LNCaP clone FGC (cell line): ENCODE measurements at regions not wholly inside any gene's neighbourhood (a gene's known extent, or its start where the extent isn't known, plus 50 kb on each side); places are given as distances from the start of the nearest gene placed in this dataset.

Experiments
- DNase-seq: peaks from one replicate; pipeline ENCODE4 v3.0.0-alpha.2; 2011; ENCODE audit warnings: low read depth
- H3K4me3 ChIP-seq: 2 replicates; pipeline ENCODE4 v1.5.1; 2011; ENCODE audit warnings: mild to moderate bottlenecking, low read depth, low read length, control low read depth
- TF ChIP-seq, protein P1 (sequence below): IDR thresholded peaks from 2 replicates; pipeline ENCODE4 v1.5.1; 2012; ENCODE audit warnings: mild to moderate bottlenecking; ENCODE audit not compliant: control insufficient read depth, insufficient read depth; ENCODE audit errors: extremely low read depth

DNA sequence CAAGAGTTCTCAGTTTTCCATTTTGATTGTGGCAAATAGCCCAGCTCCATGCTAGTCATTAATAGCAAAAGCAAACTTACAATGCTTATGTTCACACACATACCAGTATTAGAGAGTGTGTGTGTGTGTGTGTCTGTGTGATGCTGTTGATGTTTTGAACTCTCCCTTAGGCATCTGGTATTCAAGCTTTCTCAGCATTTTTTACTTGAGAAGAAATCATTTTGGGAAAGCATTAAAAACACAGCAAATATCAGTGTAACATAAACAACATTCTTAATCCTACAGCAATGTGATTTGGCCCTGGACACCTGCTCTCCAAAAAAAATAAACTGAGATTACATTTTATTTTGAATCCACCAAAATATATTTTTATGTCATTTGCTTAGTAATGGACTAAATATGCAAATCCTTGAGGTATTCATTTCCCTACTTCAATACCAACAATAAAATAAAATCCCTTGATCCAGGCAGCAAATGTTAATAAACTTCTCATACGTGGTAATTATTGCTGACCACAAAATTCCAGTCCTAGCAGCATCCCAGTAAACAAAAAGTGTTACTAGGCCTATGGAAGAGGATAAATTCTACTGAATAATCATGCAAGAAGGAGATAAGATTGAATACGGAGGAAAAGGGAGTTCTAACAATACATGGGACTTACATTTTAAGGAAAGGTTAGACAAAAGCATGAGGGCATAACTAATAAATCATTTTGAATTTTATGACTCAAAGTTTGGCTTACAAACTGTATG is 249.5 kb upstream of the CLEC14A start:
- no peak overlapping the region for H3K4me3 ChIP-seq
- TF ChIP-seq, protein P1, sequence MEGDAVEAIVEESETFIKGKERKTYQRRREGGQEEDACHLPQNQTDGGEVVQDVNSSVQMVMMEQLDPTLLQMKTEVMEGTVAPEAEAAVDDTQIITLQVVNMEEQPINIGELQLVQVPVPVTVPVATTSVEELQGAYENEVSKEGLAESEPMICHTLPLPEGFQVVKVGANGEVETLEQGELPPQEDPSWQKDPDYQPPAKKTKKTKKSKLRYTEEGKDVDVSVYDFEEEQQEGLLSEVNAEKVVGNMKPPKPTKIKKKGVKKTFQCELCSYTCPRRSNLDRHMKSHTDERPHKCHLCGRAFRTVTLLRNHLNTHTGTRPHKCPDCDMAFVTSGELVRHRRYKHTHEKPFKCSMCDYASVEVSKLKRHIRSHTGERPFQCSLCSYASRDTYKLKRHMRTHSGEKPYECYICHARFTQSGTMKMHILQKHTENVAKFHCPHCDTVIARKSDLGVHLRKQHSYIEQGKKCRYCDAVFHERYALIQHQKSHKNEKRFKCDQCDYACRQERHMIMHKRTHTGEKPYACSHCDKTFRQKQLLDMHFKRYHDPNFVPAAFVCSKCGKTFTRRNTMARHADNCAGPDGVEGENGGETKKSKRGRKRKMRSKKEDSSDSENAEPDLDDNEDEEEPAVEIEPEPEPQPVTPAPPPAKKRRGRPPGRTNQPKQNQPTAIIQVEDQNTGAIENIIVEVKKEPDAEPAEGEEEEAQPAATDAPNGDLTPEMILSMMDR: no peak
- DNase-seq: no peak

DNA sequence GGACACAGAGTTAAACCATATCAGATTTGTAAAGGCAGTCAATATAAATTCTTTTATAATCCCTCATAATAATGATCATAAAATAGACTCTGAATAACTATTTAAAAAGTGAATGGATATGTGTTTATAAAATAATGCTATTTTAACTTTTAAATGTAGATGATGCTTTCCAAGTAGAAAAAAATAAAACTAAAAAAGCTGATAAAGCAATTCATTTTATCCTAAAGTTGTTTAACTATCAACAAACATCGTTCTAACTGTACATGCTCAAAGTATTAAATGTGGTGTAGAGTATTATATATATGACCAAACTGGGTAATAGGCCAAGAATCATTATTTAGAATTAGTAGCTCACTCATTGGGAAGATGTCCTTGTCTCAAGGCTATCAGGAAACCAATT is 248.3 kb upstream of the CLEC14A start:
- DNase-seq: no peak
- H3K4me3 ChIP-seq: no peak overlapping the region
- TF ChIP-seq, protein P1: no peak

DNA sequence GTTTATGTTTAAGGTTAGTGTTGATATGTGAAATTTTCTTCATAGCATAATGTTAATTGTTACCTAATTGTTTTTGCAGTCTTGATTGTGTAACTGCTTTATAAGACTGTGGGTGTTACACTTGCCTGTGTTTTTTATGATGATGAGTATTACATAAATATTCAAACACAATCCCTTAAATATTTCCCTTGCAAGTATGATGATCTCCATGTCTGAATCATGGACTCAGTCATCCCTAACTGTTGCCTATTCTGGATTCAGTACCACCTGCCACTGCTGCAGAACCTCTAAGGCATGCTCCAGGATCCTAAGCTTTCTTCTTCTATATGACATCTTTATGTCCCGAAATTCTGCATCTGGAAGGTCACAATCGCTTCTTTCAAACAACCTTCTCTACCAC is 246.3 kb upstream of the CLEC14A start:
- no peak for DNase-seq
- TF ChIP-seq, protein P1: no peak

DNA sequence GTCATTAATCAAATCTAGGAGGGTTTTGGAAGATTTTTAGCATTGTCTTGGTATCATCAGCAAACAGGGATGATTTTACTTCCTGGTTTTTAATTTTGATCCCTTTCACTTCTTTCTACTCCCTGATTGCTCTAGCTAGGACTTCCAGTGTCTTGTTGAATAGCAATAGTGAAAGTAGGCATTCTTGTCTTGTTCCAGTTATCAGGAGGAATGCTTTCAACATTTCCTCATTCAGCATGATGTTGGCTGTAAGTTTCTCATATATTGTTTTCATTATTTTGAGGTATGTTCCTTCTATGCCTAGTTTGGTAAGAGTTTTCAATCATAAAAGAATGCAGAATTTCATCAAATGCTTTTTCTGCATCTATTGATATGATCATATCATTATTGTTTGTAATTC is 244.2 kb upstream of the CLEC14A start:
- TF ChIP-seq, protein P1: no peak
- DNase-seq: no peak
- H3K4me3 ChIP-seq: no peak overlapping the region

More for the DNA sequence above, 246.3 kb upstream of the CLEC14A start:
- no peak overlapping the region for H3K4me3 ChIP-seq

DNA sequence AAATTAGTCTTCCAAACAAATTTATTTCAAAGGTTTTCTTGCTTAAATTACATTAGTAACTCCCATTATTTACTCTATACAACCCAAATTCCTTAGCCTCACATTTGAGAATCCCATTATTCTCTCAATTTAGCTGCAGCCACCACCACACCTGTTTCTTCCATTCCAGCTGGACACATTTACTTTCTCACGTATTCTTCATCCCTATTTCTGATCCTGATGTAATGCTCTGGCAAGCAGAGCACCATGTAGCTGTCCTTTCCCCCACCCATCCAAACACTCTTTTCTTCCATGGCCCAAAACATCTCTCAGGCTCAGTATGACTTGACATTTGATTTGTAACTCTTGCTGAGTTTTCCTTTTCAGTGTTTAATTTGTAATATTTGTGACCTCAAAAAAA is 240.2 kb upstream of the CLEC14A start:
- DNase-seq: no peak
- no peak overlapping the region for H3K4me3 ChIP-seq
- TF ChIP-seq, protein P1: no peak

DNA sequence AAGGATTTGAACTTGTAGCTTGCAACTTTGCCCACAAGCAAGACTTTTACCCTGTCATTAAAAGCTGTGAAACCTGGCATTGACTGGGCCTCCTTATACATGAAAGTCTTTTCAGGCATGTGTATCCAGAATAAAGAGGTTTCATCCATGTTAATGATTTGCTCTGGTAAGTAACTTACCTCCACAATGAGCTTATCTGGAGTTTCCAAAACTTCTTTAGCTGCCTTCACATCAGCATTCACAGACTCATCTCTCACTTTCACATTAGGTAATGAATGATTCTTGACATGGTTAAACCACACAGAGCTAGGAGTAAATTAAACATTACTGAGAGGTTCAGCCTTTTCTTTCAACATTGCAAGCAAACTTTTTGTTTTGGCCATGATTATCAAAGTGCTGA is 234.4 kb upstream of the CLEC14A start:
- no peak for DNase-seq
- H3K4me3 ChIP-seq: no peak overlapping the region
- TF ChIP-seq, protein P1: no peak

DNA sequence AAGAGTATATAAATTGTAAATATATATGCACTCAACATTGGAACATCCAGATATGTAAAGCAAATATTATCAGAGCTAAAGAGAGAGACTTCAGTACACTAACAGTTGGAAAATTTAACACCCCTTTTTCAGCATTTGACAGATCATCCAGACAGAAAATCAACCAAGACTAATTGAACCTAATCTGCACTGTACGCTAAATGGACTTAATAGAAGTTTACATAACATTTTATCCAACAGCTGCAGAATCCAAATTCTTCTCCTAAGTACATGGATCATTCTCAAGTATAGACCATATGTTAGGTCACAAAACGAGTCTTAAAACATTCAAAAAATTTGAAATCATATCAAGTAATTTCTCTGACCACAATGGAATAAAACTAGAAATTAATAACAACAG is 229.1 kb upstream of the CLEC14A start:
- DNase-seq: no peak
- H3K4me3 ChIP-seq: no peak overlapping the region
- TF ChIP-seq, protein P1: no peak
